MCF 10A (cell line): ENCODE measurements at regions not wholly inside any gene's neighbourhood (a gene's known extent, or its start where the extent isn't known, plus 50 kb on each side); places are given as distances from the start of the nearest gene placed in this dataset.

Source experiments
- BruUV-seq: library from RNA; stranded (reverse); fragments of 400-500 nt; replicated peaks from 2 replicates; lab custom pipeline; 2021; lab: Mats Ljungman, UMichigan
- CTCF ChIA-PET: fragments of 300-600 bp; sonication (Branson Sonifier 250); formaldehyde crosslinking; extraction: SDS; loops from one replicate; lab custom pipeline; 2021; ENCODE audit warnings: antibody characterized with exemption, inconsistent platforms; lab: Yijun Ruan, JAX
- POLR2A ChIA-PET: fragments of 300-600, 350-650 bp; sonication (Branson Sonifier 250); formaldehyde crosslinking; extraction: SDS; loops from one replicate; lab custom pipeline; 2020; ENCODE audit warnings: antibody characterized with exemption, inconsistent platforms; lab: Yijun Ruan, JAX
- DNase-seq: peaks from one replicate; pipeline ENCODE4 v3.0.0-alpha.2; 2018; ENCODE audit not compliant: unreplicated experiment
- H3K27ac Mint-ChIP-seq: one replicate; pipeline ENCODE4 v1.8.0; 2022; ENCODE audit warnings: mild to moderate bottlenecking, low read depth, mixed read lengths; ENCODE audit not compliant: unreplicated experiment
- H3K27me3 Mint-ChIP-seq: one replicate; pipeline ENCODE4 v1.8.0; 2022; ENCODE audit warnings: mixed read lengths; ENCODE audit not compliant: insufficient read depth, unreplicated experiment
- H3K36me3 Mint-ChIP-seq: one replicate; pipeline ENCODE4 v1.8.0; 2022; ENCODE audit warnings: mild to moderate bottlenecking, moderate library complexity, mixed read lengths; ENCODE audit not compliant: insufficient read depth, unreplicated experiment
- H3K4me1 Mint-ChIP-seq: one replicate; pipeline ENCODE4 v1.8.0; 2022; ENCODE audit warnings: mixed read lengths; ENCODE audit not compliant: insufficient read depth, unreplicated experiment
- H3K4me3 Mint-ChIP-seq: one replicate; pipeline ENCODE4 v1.8.0; 2022; ENCODE audit warnings: mild to moderate bottlenecking, moderate library complexity, mixed read lengths; ENCODE audit not compliant: unreplicated experiment
- H3K9me3 Mint-ChIP-seq: one replicate; pipeline ENCODE4 v1.8.0; 2022; ENCODE audit warnings: mixed read lengths; ENCODE audit not compliant: unreplicated experiment
- CTCF ChIP-seq: fragments of 200-600 bp; IDR thresholded peaks from one replicate; pipeline ENCODE4 v1.8.0; 2022; ENCODE audit warnings: antibody characterized with exemption, mild to moderate bottlenecking; ENCODE audit not compliant: unreplicated experiment
- intact Hi-C: fragments of 100-400 bp; cut with micrococcal nuclease; formaldehyde crosslinking; loops from 2 replicates; pipeline ENCODE4 v1.14.1; 2022

GRCh38 chr1:58430421-58431275 lies 115.9 kb downstream of the OMA1 start:
- Mint-ChIP-seq H3K4me1 (no peaks in the 10 kb centered on the region), H3K36me3 (no peaks in the 10 kb centered on the region), H3K4me3 (no peak overlapping the region), H3K9me3 (no peaks in the 10 kb centered on the region), H3K27ac (no peak overlapping the region), H3K27me3 (no peaks in the 10 kb centered on the region)
- ChIA-PET POLR2A (no interaction called here), CTCF (interaction anchor here (1.1 kb wide), 1 partner anchor 53 kb away, joined by 3 read pairs; no protein-coding TSS in a partner anchor)
- BruUV-seq: no TSS peak
- TF ChIP-seq CTCF: no peak
- intact Hi-C loops: no loop called here
- no peak for DNase-seq

DNA sequence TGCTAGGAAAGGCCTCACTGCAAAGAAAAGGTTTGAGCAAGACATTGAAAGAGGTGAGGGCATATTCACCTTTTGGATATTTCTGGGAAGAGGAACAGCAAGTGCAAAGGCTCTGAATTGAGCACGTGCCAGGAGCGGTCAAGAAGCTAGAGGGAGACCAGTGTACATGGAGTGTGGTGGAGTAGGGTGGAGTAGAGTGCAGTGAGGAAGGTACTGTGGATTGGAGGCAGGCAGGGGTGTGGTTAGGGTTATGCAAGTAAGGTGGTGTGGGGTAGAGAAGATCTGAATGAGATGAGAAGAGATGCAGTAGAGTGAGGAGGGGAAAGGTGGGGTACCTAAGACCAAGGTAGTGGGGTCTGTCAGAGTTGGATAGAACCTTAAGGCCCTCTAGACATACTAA lies 119.6 kb downstream of the OMA1 start:
- no TSS peak for BruUV-seq
- Mint-ChIP-seq H3K4me3 (no peak overlapping the region), H3K27ac (no peak overlapping the region), H3K27me3 (no peaks in the 10 kb centered on the region), H3K36me3 (no peaks in the 10 kb centered on the region), H3K4me1 (no peaks in the 10 kb centered on the region), H3K9me3 (no peaks in the 10 kb centered on the region)
- intact Hi-C loops: no loop called here
- ChIA-PET POLR2A (no interaction called here), CTCF (no interaction called here)
- no peak for DNase-seq
- no peak for TF ChIP-seq CTCF

GRCh38 chr1:58422436-58422835 lies 124.1 kb downstream of the OMA1 start:
- TF ChIP-seq CTCF: no peak
- no peak overlapping the region for H3K27ac Mint-ChIP-seq
- H3K36me3 Mint-ChIP-seq: no peaks in the 10 kb centered on the region
- H3K9me3 Mint-ChIP-seq: no peaks in the 10 kb centered on the region
- H3K27me3 Mint-ChIP-seq: no peaks in the 10 kb centered on the region
- H3K4me1 Mint-ChIP-seq: no peaks in the 10 kb centered on the region
- no peak for DNase-seq
- ChIA-PET POLR2A (interaction anchor here (0.6 kb wide), 1 partner anchor 126 kb away, joined by 3 read pairs; no protein-coding TSS in a partner anchor), CTCF (interaction anchor here (0.6 kb wide), 1 partner anchor 29 kb away, joined by 3 read pairs; no protein-coding TSS in a partner anchor)
- BruUV-seq: no TSS peak
- no peak overlapping the region for H3K4me3 Mint-ChIP-seq
- intact Hi-C loops: no loop called here

DNA sequence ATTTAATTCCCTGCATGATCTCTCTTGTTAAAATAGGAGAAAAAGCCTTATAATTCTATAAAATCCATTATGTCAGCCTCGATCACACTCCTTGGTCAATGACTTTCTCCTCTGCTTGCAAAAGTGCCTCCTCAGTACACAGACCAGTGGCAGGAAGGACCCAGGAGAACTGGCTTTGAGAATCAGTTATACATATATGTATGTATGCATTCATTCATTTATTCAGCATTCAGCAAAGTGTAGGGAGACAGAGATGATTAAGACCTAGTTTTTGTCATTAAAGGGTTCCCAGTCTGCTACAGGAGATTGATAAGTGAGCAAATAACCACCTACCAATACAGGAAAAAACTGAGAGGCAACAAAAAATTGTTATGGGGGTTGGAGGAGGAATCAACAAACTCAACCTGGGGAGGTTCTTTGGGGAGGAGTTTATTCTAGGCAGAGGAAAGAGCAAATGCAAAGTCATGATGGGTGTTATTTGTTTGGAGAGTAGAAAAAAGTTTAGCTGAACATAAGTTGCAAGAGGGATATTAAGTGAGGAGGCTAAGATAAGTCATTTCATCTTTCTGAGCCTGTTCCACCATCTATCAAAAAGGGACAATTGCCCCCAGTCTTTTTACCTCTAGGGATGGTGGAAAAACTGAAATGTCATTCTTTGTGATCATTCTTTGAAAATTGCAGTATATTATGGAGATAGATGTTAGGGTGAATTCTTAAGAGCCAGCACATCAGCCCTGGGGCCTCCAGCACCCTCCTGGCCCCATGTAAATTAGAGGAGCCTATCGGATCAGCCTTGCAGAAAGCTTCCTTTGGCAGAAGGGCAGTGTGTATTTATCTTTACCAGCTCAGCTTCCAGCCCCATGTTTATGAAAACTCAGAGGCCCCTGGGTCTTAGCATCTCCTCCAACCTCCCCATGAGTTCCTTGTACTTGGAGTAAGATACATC lies 128.0 kb downstream of the OMA1 start:
- Mint-ChIP-seq H3K36me3 (no peaks in the 10 kb centered on the region), H3K4me1 (no peaks in the 10 kb centered on the region), H3K27ac (no peak overlapping the region), H3K4me3 (no peak overlapping the region), H3K27me3 (no peaks in the 10 kb centered on the region), H3K9me3 (no peaks in the 10 kb centered on the region)
- intact Hi-C loops: no loop called here
- BruUV-seq: no TSS peak
- CTCF ChIA-PET: interaction anchor here (1.0 kb wide), 1 partner anchor 97 kb away, joined by 4 read pairs; no protein-coding TSS in a partner anchor
- TF ChIP-seq CTCF: no peak
- POLR2A ChIA-PET: no interaction called here
- DNase-seq: no peak
